Activated naive CD8-positive, alpha-beta T cell treated with anti-CD3 and anti-CD28 coated beads for 36 hours (primary cell): ENCODE measurements at regions not wholly inside any gene's neighbourhood (a gene's known extent, or its start where the extent isn't known, plus 50 kb on each side); places are given as distances from the start of the nearest gene placed in this dataset.

Experiments used
- DNase-seq: peaks from one replicate; pipeline ENCODE4 v3.0.0; 2021
- H3K27ac Mint-ChIP-seq: one replicate; pipeline ENCODE4 v1.8.0; 2022; ENCODE audit warnings: mild to moderate bottlenecking, moderate library complexity, mixed read lengths
- H3K27me3 Mint-ChIP-seq: one replicate; pipeline ENCODE4 v1.8.0; 2022; ENCODE audit warnings: mild to moderate bottlenecking, mixed read lengths
- H3K36me3 Mint-ChIP-seq: one replicate; pipeline ENCODE4 v1.8.0; 2021; ENCODE audit warnings: mild to moderate bottlenecking, mixed read lengths
- H3K4me1 Mint-ChIP-seq: one replicate; pipeline ENCODE4 v1.8.0; 2021; ENCODE audit warnings: mixed read lengths
- H3K4me3 Mint-ChIP-seq: one replicate; pipeline ENCODE4 v1.8.0; 2022; ENCODE audit warnings: mild to moderate bottlenecking, moderate library complexity, mixed read lengths
- H3K9me3 Mint-ChIP-seq: one replicate; pipeline ENCODE4 v1.8.0; 2022; ENCODE audit warnings: mixed read lengths

- Mint-ChIP-seq H3K4me3 (no peak overlapping the region), H3K27ac (no peak overlapping the region), H3K27me3 (no peaks in the 10 kb centered on the region)
Measured at GRCh38 chr2:18824915-18825314, 235.5 kb upstream of the NT5C1B start.

GRCh38 chr2:18824325-18824790, 235.0 kb upstream of the NT5C1B start:
- no peak for DNase-seq
- Mint-ChIP-seq H3K36me3 (peaks cover 6% of the 10 kb centered on the region), H3K4me3 (no peak overlapping the region), H3K27ac (no peak overlapping the region), H3K9me3 (no peaks in the 10 kb centered on the region), H3K4me1 (peaks cover 2% of the 10 kb centered on the region), H3K27me3 (no peaks in the 10 kb centered on the region)

More at GRCh38 chr2:18824915-18825314, 235.5 kb upstream of the NT5C1B start:
- H3K36me3 Mint-ChIP-seq = peaks cover 6% of the 10 kb centered on the region
- no peaks in the 10 kb centered on the region for H3K9me3 Mint-ChIP-seq
- no peak for DNase-seq
- H3K4me1 Mint-ChIP-seq = no peaks in the 10 kb centered on the region

- Mint-ChIP-seq H3K4me1 (peaks cover 2% of the 10 kb centered on the region), H3K36me3 (peaks cover 6% of the 10 kb centered on the region), H3K4me3 (no peak overlapping the region), H3K9me3 (no peaks in the 10 kb centered on the region), H3K27me3 (no peaks in the 10 kb centered on the region), H3K27ac (no peak overlapping the region)
- no peak for DNase-seq
Measured at GRCh38 chr2:18821431-18821830, 232.1 kb upstream of the NT5C1B start.

GRCh38 chr2:18820966-18821365, 231.6 kb upstream of the NT5C1B start:
- H3K27ac Mint-ChIP-seq = no peak overlapping the region
- H3K27me3 Mint-ChIP-seq = no peaks in the 10 kb centered on the region
- H3K4me1 Mint-ChIP-seq = peaks cover 2% of the 10 kb centered on the region
- DNase-seq = no peak
- no peaks in the 10 kb centered on the region for H3K9me3 Mint-ChIP-seq
- peaks cover 6% of the 10 kb centered on the region for H3K36me3 Mint-ChIP-seq
- H3K4me3 Mint-ChIP-seq = no peak overlapping the region

- H3K27ac Mint-ChIP-seq = no peak overlapping the region
- H3K9me3 Mint-ChIP-seq = no peaks in the 10 kb centered on the region
Measured at GRCh38 chr2:18819566-18819965, 230.2 kb upstream of the NT5C1B start.

GRCh38 chr2:18814387-18814786, 225.0 kb upstream of the NT5C1B start:
- no peaks in the 10 kb centered on the region for H3K9me3 Mint-ChIP-seq
- no peak for DNase-seq
- no peaks in the 10 kb centered on the region for H3K4me1 Mint-ChIP-seq
- H3K27me3 Mint-ChIP-seq = no peaks in the 10 kb centered on the region
- H3K36me3 Mint-ChIP-seq = no peaks in the 10 kb centered on the region
- H3K4me3 Mint-ChIP-seq = no peak overlapping the region
- H3K27ac Mint-ChIP-seq = no peak overlapping the region

More at GRCh38 chr2:18819566-18819965, 230.2 kb upstream of the NT5C1B start:
- no peaks in the 10 kb centered on the region for H3K27me3 Mint-ChIP-seq
- H3K36me3 Mint-ChIP-seq = peaks cover 4% of the 10 kb centered on the region
- H3K4me3 Mint-ChIP-seq = no peak overlapping the region
- DNase-seq = no peak
- peaks cover 2% of the 10 kb centered on the region for H3K4me1 Mint-ChIP-seq

GRCh38 chr2:18804536-18804935, 215.2 kb upstream of the NT5C1B start:
- Mint-ChIP-seq H3K4me1 (no peaks in the 10 kb centered on the region), H3K36me3 (peaks cover 1% of the 10 kb centered on the region), H3K4me3 (no peak overlapping the region), H3K27me3 (no peaks in the 10 kb centered on the region), H3K27ac (no peak overlapping the region), H3K9me3 (no peaks in the 10 kb centered on the region)
- DNase-seq = no peak

GRCh38 chr2:18803141-18803939, 214.0 kb upstream of the NT5C1B start:
- Mint-ChIP-seq H3K36me3 (peaks cover 1% of the 10 kb centered on the region), H3K27ac (no peak overlapping the region), H3K4me1 (no peaks in the 10 kb centered on the region), H3K27me3 (no peaks in the 10 kb centered on the region), H3K4me3 (no peak overlapping the region), H3K9me3 (no peaks in the 10 kb centered on the region)
- no peak for DNase-seq

GRCh38 chr2:18800240-18800971, 211.0 kb upstream of the NT5C1B start:
- no peak for DNase-seq
- Mint-ChIP-seq H3K4me1 (no peaks in the 10 kb centered on the region), H3K27me3 (no peaks in the 10 kb centered on the region), H3K27ac (no peak overlapping the region), H3K9me3 (no peaks in the 10 kb centered on the region), H3K4me3 (no peak overlapping the region), H3K36me3 (peaks cover 1% of the 10 kb centered on the region)

- no peaks in the 10 kb centered on the region for H3K4me1 Mint-ChIP-seq
Measured at GRCh38 chr2:18799397-18799796, 210.0 kb upstream of the NT5C1B start.

GRCh38 chr2:18797133-18797845, 207.9 kb upstream of the NT5C1B start:
- Mint-ChIP-seq H3K9me3 (no peaks in the 10 kb centered on the region), H3K36me3 (no peaks in the 10 kb centered on the region), H3K4me1 (no peaks in the 10 kb centered on the region), H3K27ac (no peak overlapping the region), H3K4me3 (no peak overlapping the region), H3K27me3 (no peaks in the 10 kb centered on the region)
- no peak for DNase-seq

More at GRCh38 chr2:18799397-18799796, 210.0 kb upstream of the NT5C1B start:
- H3K27ac Mint-ChIP-seq = no peak overlapping the region
- no peaks in the 10 kb centered on the region for H3K9me3 Mint-ChIP-seq
- no peak for DNase-seq
- H3K4me3 Mint-ChIP-seq = no peak overlapping the region
- H3K36me3 Mint-ChIP-seq = no peaks in the 10 kb centered on the region
- no peaks in the 10 kb centered on the region for H3K27me3 Mint-ChIP-seq

GRCh38 chr2:18795906-18796305, 206.5 kb upstream of the NT5C1B start:
- Mint-ChIP-seq H3K4me1 (no peaks in the 10 kb centered on the region), H3K27me3 (no peaks in the 10 kb centered on the region), H3K4me3 (no peak overlapping the region), H3K27ac (no peak overlapping the region), H3K36me3 (no peaks in the 10 kb centered on the region), H3K9me3 (no peaks in the 10 kb centered on the region)
- DNase-seq = no peak

GRCh38 chr2:18792684-18793083, 203.3 kb upstream of the NT5C1B start:
- no peak for DNase-seq
- Mint-ChIP-seq H3K4me3 (no peak overlapping the region), H3K27ac (no peak overlapping the region), H3K36me3 (no peaks in the 10 kb centered on the region), H3K9me3 (no peaks in the 10 kb centered on the region), H3K27me3 (no peaks in the 10 kb centered on the region), H3K4me1 (no peaks in the 10 kb centered on the region)

GRCh38 chr2:18792226-18792629, 202.9 kb upstream of the NT5C1B start:
- H3K9me3 Mint-ChIP-seq = no peaks in the 10 kb centered on the region
- no peaks in the 10 kb centered on the region for H3K4me1 Mint-ChIP-seq
- no peaks in the 10 kb centered on the region for H3K27me3 Mint-ChIP-seq
- H3K27ac Mint-ChIP-seq = no peak overlapping the region
- H3K36me3 Mint-ChIP-seq = no peaks in the 10 kb centered on the region
- no peak for DNase-seq
- H3K4me3 Mint-ChIP-seq = no peak overlapping the region

- Mint-ChIP-seq H3K9me3 (no peaks in the 10 kb centered on the region), H3K4me1 (no peaks in the 10 kb centered on the region), H3K27ac (no peak overlapping the region), H3K27me3 (no peaks in the 10 kb centered on the region), H3K36me3 (peaks cover 3% of the 10 kb centered on the region), H3K4me3 (no peak overlapping the region)
- DNase-seq = no peak
Measured at GRCh38 chr2:18791172-18791797, 201.9 kb upstream of the NT5C1B start.
